Liver (tissue), 8 donors: ENCODE measurements at regions not wholly inside any gene's neighbourhood (a gene's known extent, or its start where the extent isn't known, plus 50 kb on each side); places are given as distances from the start of the nearest gene placed in this dataset.

Experiments used
- DNase-seq: peaks from one replicate; pipeline ENCODE4 v3.0.0-alpha.2; 2017; ENCODE audit warnings: low spot score
- H3K27ac ChIP-seq, 2 donors: one replicate each; pipeline ENCODE4 v1.7.0; 2013; ENCODE audit warnings: inconsistent platforms in 2 of 2, low read length in 2 of 2, control low read depth in 1 of 2, low read depth in 1 of 2, mild to moderate bottlenecking in 1 of 2
- H3K27me3 ChIP-seq, 4 donors: one replicate each; pipeline versions ENCODE4 v1.6.1 to v1.7.0; 2013; ENCODE audit warnings: low read length in 3 of 4, inconsistent platforms in 1 of 4, mild to moderate bottlenecking in 1 of 4, moderate library complexity in 1 of 4; ENCODE audit not compliant: control insufficient read depth in 4 of 4, insufficient read depth in 4 of 4
- H3K36me3 ChIP-seq, 4 donors: one replicate each; pipeline versions ENCODE4 v1.6.1 to v1.7.0; 2013; ENCODE audit warnings: low read length in 3 of 4, mild to moderate bottlenecking in 3 of 4, low read depth in 1 of 4, moderate library complexity in 1 of 4; ENCODE audit not compliant: control insufficient read depth in 4 of 4, insufficient read depth in 3 of 4
- H3K4me1 ChIP-seq, 4 donors: one replicate each; pipeline versions ENCODE4 v1.6.1 to v1.7.0; 2013; ENCODE audit warnings: low read length in 3 of 4, mild to moderate bottlenecking in 3 of 4, moderate library complexity in 1 of 4; ENCODE audit not compliant: control insufficient read depth in 4 of 4, insufficient read depth in 4 of 4
- H3K4me3 ChIP-seq, 3 donors: one replicate each; pipeline versions ENCODE4 v1.6.1 to v1.7.0; 2013; ENCODE audit warnings: low read length in 3 of 3, control low read depth in 1 of 3, low read depth in 1 of 3, mild to moderate bottlenecking in 1 of 3
- H3K9ac ChIP-seq, 2 donors: one replicate each; pipeline ENCODE4 v1.7.0; 2013; ENCODE audit warnings: low read length in 2 of 2, mild to moderate bottlenecking in 2 of 2, moderate library complexity in 2 of 2, control low read depth in 1 of 2, low read depth in 1 of 2
- H3K9me3 ChIP-seq, 4 donors: one replicate each; pipeline versions ENCODE4 v1.6.1 to v1.7.0; 2013; ENCODE audit warnings: low read length in 3 of 4; ENCODE audit not compliant: control insufficient read depth in 4 of 4
- ATF3 ChIP-seq: IDR thresholded peaks from 2 replicates; pipeline ENCODE4 v1.6.1; 2016; ENCODE audit warnings: antibody characterized with exemption
- CTCF ChIP-seq: fragments of 150-350 bp; IDR thresholded peaks from 2 replicates; pipeline ENCODE4 v1.5.1; 2017; ENCODE audit warnings: improper control_type of control experiment, low read depth, low read length; ENCODE audit not compliant: missing input control
- EGR1 ChIP-seq, 2 donors: IDR thresholded peaks; 2 replicates each; pipeline ENCODE4 v1.6.1; 2016 to 2018; ENCODE audit warnings: antibody characterized with exemption in 2 of 2, low read depth in 2 of 2
- FOXA1 ChIP-seq: IDR thresholded peaks from 2 replicates; pipeline ENCODE4 v1.6.1; 2016; ENCODE audit warnings: antibody characterized with exemption
- FOXA2 ChIP-seq: IDR thresholded peaks from 2 replicates; pipeline ENCODE4 v1.6.1; 2016; ENCODE audit warnings: antibody characterized with exemption
- GABPA ChIP-seq, 2 donors: IDR thresholded peaks in 1 of 2; conservative IDR thresholded peaks in 1 of 2; 2 replicates each; pipeline ENCODE4 v1.6.1; 2016; ENCODE audit warnings: antibody characterized with exemption in 2 of 2, mild to moderate bottlenecking in 1 of 2, moderate library complexity in 1 of 2
- HNF4A ChIP-seq, 2 donors: conservative IDR thresholded peaks; 2 replicates each; pipeline ENCODE4 v1.6.1; 2016; ENCODE audit warnings: antibody characterized with exemption in 2 of 2, mild to moderate bottlenecking in 2 of 2
- HNF4G ChIP-seq: IDR thresholded peaks from 2 replicates; pipeline ENCODE4 v1.6.1; 2016; ENCODE audit warnings: antibody characterized with exemption
- JUND ChIP-seq, 2 donors: IDR thresholded peaks; 2 replicates each; pipeline ENCODE4 v1.6.1; 2016; ENCODE audit warnings: antibody characterized with exemption in 2 of 2
- NR2F2 ChIP-seq: IDR thresholded peaks from 2 replicates; pipeline ENCODE4 v1.6.1; 2016; ENCODE audit warnings: antibody characterized with exemption
- REST ChIP-seq: IDR thresholded peaks from 2 replicates; pipeline ENCODE4 v1.6.1; 2016; ENCODE audit warnings: antibody characterized with exemption, mild to moderate bottlenecking
- RXRA ChIP-seq, 2 donors: IDR thresholded peaks; 2 replicates each; pipeline ENCODE4 v1.6.1; 2017 to 2018; ENCODE audit warnings: antibody characterized with exemption in 2 of 2, mild to moderate bottlenecking in 1 of 2
- SP1 ChIP-seq: IDR thresholded peaks from 2 replicates; pipeline ENCODE4 v1.6.1; 2018; ENCODE audit warnings: antibody characterized with exemption, mild to moderate bottlenecking
- TAF1 ChIP-seq: conservative IDR thresholded peaks from 2 replicates; pipeline ENCODE4 v1.6.1; 2016; ENCODE audit warnings: antibody characterized with exemption, mild to moderate bottlenecking
- YY1 ChIP-seq: IDR thresholded peaks from 2 replicates; pipeline ENCODE4 v1.6.1; 2016; ENCODE audit warnings: antibody characterized with exemption, mild to moderate bottlenecking
- ZBTB33 ChIP-seq: IDR thresholded peaks from 2 replicates; pipeline ENCODE4 v1.6.1; 2016; ENCODE audit warnings: antibody characterized with exemption
- WGBS: extraction: QIAGEN DNeasy Blood & Tissue Kit; methylation state at CpG from one replicate; pipeline ENCODE4 v1.1.7; 2013; 5-methylcytosine and 5-hydroxymethylcytosine counted together
- donor health status: healthy.
- donor health status: healthy.
- donor health status: healthy.
- donor health status: healthy.
- donor health status: healthy.

GRCh38 chr5:72622170-72622760 is 115.1 kb upstream of the ZNF366 start:
- H3K9me3 ChIP-seq = no peaks in the 10 kb centered on the region
- 69% methylated on average over 5 of the region's 5 CpGs for WGBS
- no peak overlapping the region for H3K27ac ChIP-seq

GRCh38 chr5:72621576-72621975 is 114.4 kb upstream of the ZNF366 start:
- Histone ChIP-seq H3K4me3 (no peak overlapping the region), H3K27ac (no peak overlapping the region), H3K36me3 (no peaks in the 10 kb centered on the region), H3K27me3 (peaks cover 0 to 3% (median 0%) of the 10 kb centered on the region in 4 donors), H3K9me3 (no peaks in the 10 kb centered on the region), H3K9ac (no peak overlapping the region), H3K4me1 (no peaks in the 10 kb centered on the region)
- WGBS = 96% methylated on average over 1 of the region's 1 CpG
- no peak for DNase-seq
- TF ChIP-seq TAF1 (no peak), HNF4G (no peak), GABPA (IDR thresholded peaks at IDR 0.05 in 1 of 2, conservative IDR thresholded peaks at IDR 0.05 in 1 of 2) (no peak), YY1 (no peak), FOXA1 (no peak), EGR1 (IDR thresholded peaks at IDR 0.05; ENCODE audit: low read depth in 2 of 2) (no peak), FOXA2 (no peak), REST (no peak), NR2F2 (no peak), SP1 (no peak), CTCF (no peak)

More at GRCh38 chr5:72622170-72622760, 115.1 kb upstream of the ZNF366 start:
- no peak overlapping the region for H3K9ac ChIP-seq
- H3K36me3 ChIP-seq = no peaks in the 10 kb centered on the region
- no peak for DNase-seq
- no peaks in the 10 kb centered on the region for H3K4me1 ChIP-seq
- peaks cover 0 to 3% (median 0%) of the 10 kb centered on the region in 4 donors for H3K27me3 ChIP-seq
- H3K4me3 ChIP-seq = no peak overlapping the region
- no peak for TF ChIP-seq TAF1
- TF ChIP-seq FOXA1 = no peak
- TF ChIP-seq GABPA (IDR thresholded peaks at IDR 0.05 in 1 of 2, conservative IDR thresholded peaks at IDR 0.05 in 1 of 2) = no peak
- no peak for TF ChIP-seq YY1
- no peak for TF ChIP-seq EGR1 (IDR thresholded peaks at IDR 0.05; ENCODE audit: low read depth in 2 of 2)
- no peak for TF ChIP-seq CTCF
- TF ChIP-seq RXRA (IDR thresholded peaks at IDR 0.05) = no peak
- TF ChIP-seq ZBTB33 = no peak
- no peak for TF ChIP-seq JUND (IDR thresholded peaks at IDR 0.05)
- TF ChIP-seq SP1 = no peak
- TF ChIP-seq HNF4A (conservative IDR thresholded peaks at IDR 0.05) = no peak
- no peak for TF ChIP-seq NR2F2
- no peak for TF ChIP-seq ATF3
- no peak for TF ChIP-seq HNF4G
